ENCODE measurements at regions not wholly inside any gene's neighbourhood (a gene's known extent, or its start where the extent isn't known, plus 50 kb on each side); places are given as distances from the start of the nearest gene placed in this dataset.
A peak's percentile ranks its signal among the peaks of the same experiment; 100 is the strongest.

DNA sequence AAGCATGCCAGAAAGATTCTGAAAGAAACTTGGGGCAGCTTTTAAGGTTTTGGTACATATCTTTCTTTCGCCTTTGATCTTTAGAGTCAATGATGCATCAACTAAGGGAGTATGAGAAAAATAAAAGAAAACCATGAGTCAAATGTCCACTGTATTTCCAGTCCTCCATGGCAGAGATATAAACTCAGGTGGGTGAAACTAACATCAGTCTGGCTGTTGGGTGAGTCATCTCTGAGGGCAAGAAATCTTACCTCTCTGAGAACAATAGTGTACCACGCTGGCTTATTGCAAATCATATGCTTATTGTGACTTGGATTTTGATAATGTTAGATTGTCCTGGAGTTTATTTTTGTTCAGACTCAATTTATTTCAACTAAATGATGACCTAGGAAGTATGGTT is 521.0 kb downstream of the PLCL1 start:
- H3K9me3 ChIP-seq (ENCODE audit: control insufficient read depth, low read depth, low read length): no peaks in the 10 kb centered on the region
- no peaks in the 10 kb centered on the region for H3K36me3 ChIP-seq (ENCODE audit: control insufficient read depth in 2 of 2, extremely low read depth in 1 of 2, insufficient read depth in 2 of 2, low read length in 2 of 2)
- H3K27me3 ChIP-seq (ENCODE audit: control insufficient read depth, extremely low read depth, insufficient read depth, low read length): no peaks in the 10 kb centered on the region
- peak; percentile 34 for FAIRE-seq
- no peak overlapping the region for H2AFZ ChIP-seq (ENCODE audit: control insufficient read depth, low read length)
- no peaks in the 10 kb centered on the region for H3K9me1 ChIP-seq (ENCODE audit: control insufficient read depth, extremely low read depth, insufficient read depth, low read length)
- H3K4me2 ChIP-seq (ENCODE audit: control insufficient read depth, extremely low read depth, insufficient read depth, low read depth, low read length): no peak overlapping the region
- no peaks in the 10 kb centered on the region for H3K79me2 ChIP-seq (ENCODE audit: control insufficient read depth, insufficient read depth, low read length)
- no peak overlapping the region for H3K9ac ChIP-seq (ENCODE audit: control insufficient read depth, extremely low read depth, insufficient read depth, low read length)
- no peaks in the 10 kb centered on the region for H4K20me1 ChIP-seq (ENCODE audit: control insufficient read depth, extremely low read depth, insufficient read depth, low read length)
- dilution Hi-C loops (cut with MboI; ENCODE audit: extremely low pct_ligation_motif_present, low sequenced_read_pairs): no loop called here
- DNase-seq (ENCODE audit: low read depth, low spot score): no peak
- no peaks in the 10 kb centered on the region for H3K4me1 ChIP-seq (ENCODE audit: control insufficient read depth, extremely low read depth, insufficient read depth, low read length)
- H3K4me3 ChIP-seq (ENCODE audit: control insufficient read depth in 2 of 3, extremely low read depth in 1 of 3, insufficient read depth in 2 of 3, low read depth in 1 of 3, low read length in 3 of 3): no peak overlapping the region
- no peak overlapping the region for H3K27ac ChIP-seq (ENCODE audit: control insufficient read depth, insufficient read depth, low read length)
- TF ChIP-seq, protein P1, sequence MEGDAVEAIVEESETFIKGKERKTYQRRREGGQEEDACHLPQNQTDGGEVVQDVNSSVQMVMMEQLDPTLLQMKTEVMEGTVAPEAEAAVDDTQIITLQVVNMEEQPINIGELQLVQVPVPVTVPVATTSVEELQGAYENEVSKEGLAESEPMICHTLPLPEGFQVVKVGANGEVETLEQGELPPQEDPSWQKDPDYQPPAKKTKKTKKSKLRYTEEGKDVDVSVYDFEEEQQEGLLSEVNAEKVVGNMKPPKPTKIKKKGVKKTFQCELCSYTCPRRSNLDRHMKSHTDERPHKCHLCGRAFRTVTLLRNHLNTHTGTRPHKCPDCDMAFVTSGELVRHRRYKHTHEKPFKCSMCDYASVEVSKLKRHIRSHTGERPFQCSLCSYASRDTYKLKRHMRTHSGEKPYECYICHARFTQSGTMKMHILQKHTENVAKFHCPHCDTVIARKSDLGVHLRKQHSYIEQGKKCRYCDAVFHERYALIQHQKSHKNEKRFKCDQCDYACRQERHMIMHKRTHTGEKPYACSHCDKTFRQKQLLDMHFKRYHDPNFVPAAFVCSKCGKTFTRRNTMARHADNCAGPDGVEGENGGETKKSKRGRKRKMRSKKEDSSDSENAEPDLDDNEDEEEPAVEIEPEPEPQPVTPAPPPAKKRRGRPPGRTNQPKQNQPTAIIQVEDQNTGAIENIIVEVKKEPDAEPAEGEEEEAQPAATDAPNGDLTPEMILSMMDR (optimal IDR thresholded peaks at IDR 0.05 in 1 of 3, IDR thresholded peaks at IDR 0.05 in 1 of 3, conservative IDR thresholded peaks at IDR 0.05 in 1 of 3; ENCODE audit: extremely low read depth in 1 of 3, insufficient read depth in 2 of 3, low read length in 3 of 3): no peak
- no peak for TF ChIP-seq EZH2 (IDR thresholded peaks at IDR 0.05; ENCODE audit: low read length)

DNA sequence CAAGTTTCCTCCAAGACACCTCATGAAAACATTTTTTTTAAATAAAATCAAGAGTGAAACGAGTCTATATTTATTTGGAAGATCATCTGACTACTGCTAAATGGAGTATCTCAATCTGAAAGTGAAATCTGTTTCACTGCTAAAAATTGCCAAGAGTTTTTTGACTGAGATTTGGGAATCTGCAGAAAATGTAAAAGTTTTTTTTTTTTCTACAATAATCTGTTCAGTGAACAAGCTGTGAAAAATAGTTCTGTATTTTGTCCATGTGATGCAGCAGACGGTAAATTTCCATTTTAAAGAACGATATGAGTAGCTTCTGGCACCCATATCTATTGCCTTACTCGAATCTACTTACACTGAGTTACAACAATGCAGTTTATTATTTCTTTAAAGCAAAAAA is 519.7 kb downstream of the PLCL1 start:
- FAIRE-seq: no peak

More for the DNA sequence above, 519.7 kb downstream of the PLCL1 start:
- no peak for DNase-seq (ENCODE audit: low read depth, low spot score)
- Histone ChIP-seq H3K36me3 (ENCODE audit: control insufficient read depth in 2 of 2, extremely low read depth in 1 of 2, insufficient read depth in 2 of 2, low read length in 2 of 2) (no peaks in the 10 kb centered on the region), H3K4me1 (ENCODE audit: control insufficient read depth, extremely low read depth, insufficient read depth, low read length) (no peaks in the 10 kb centered on the region), H3K9me3 (ENCODE audit: control insufficient read depth, low read depth, low read length) (no peaks in the 10 kb centered on the region), H3K9me1 (ENCODE audit: control insufficient read depth, extremely low read depth, insufficient read depth, low read length) (no peaks in the 10 kb centered on the region), H3K9ac (ENCODE audit: control insufficient read depth, extremely low read depth, insufficient read depth, low read length) (no peak overlapping the region), H3K4me2 (ENCODE audit: control insufficient read depth, extremely low read depth, insufficient read depth, low read depth, low read length) (no peak overlapping the region), H3K79me2 (ENCODE audit: control insufficient read depth, insufficient read depth, low read length) (no peaks in the 10 kb centered on the region), H3K4me3 (ENCODE audit: control insufficient read depth in 2 of 3, extremely low read depth in 1 of 3, insufficient read depth in 2 of 3, low read depth in 1 of 3, low read length in 3 of 3) (no peak overlapping the region), H3K27me3 (ENCODE audit: control insufficient read depth, extremely low read depth, insufficient read depth, low read length) (no peaks in the 10 kb centered on the region), H2AFZ (ENCODE audit: control insufficient read depth, low read length) (no peak overlapping the region), H4K20me1 (ENCODE audit: control insufficient read depth, extremely low read depth, insufficient read depth, low read length) (no peaks in the 10 kb centered on the region), H3K27ac (ENCODE audit: control insufficient read depth, insufficient read depth, low read length) (no peak overlapping the region)
- no peak for TF ChIP-seq EZH2 (IDR thresholded peaks at IDR 0.05; ENCODE audit: low read length)
- TF ChIP-seq, protein P1 (optimal IDR thresholded peaks at IDR 0.05 in 1 of 3, IDR thresholded peaks at IDR 0.05 in 1 of 3, conservative IDR thresholded peaks at IDR 0.05 in 1 of 3; ENCODE audit: extremely low read depth in 1 of 3, insufficient read depth in 2 of 3, low read length in 3 of 3): no peak
- dilution Hi-C loops (cut with MboI; ENCODE audit: extremely low pct_ligation_motif_present, low sequenced_read_pairs): no loop called here

Measured in keratinocyte (primary cell).